Left hindlimb (tissue), 1 donor: ENCODE measurements at regions not wholly inside any gene's neighbourhood (a gene's known extent, or its start where the extent isn't known, plus 50 kb on each side); places are given as distances from the start of the nearest gene placed in this dataset.
"Not testable (repeated sequence)": the region's sequence is repeated elsewhere in the genome, so short reads cannot be mapped to it uniquely, and the experiment has no call there.

Source experiments
- DNase-seq: peaks from one replicate; pipeline ENCODE4 v3.0.0-alpha.2; 2018

DNA sequence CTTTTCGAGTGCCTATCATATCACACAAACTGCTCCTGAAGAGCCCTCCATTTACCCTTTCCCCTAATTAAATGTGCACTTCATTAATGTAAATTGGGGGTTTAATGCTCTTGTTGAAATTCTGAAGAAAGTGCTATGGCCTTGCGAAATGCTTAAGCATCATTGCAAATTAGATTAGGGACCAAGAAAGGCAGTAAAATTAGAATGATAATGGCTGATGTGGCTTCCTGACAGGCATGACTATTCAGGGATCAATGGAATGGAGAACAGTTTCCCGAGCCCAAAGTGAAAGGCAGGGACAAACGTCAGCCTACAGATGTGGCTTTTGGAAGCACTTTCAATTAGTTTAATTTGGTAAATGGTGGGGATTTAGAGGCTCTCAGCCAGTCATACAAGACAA, 120.1 kb downstream of the NKX6-1 start:
- no peak for DNase-seq

- DNase-seq: no peak
Measured at GRCh38 chr4:84378356-84378755, 120.7 kb downstream of the NKX6-1 start.

GRCh38 chr4:84366907-84367306, 132.2 kb downstream of the NKX6-1 start:
- no peak for DNase-seq

GRCh38 chr4:84366161-84366560, 132.9 kb downstream of the NKX6-1 start:
- DNase-seq: peak; percentile 33

DNA sequence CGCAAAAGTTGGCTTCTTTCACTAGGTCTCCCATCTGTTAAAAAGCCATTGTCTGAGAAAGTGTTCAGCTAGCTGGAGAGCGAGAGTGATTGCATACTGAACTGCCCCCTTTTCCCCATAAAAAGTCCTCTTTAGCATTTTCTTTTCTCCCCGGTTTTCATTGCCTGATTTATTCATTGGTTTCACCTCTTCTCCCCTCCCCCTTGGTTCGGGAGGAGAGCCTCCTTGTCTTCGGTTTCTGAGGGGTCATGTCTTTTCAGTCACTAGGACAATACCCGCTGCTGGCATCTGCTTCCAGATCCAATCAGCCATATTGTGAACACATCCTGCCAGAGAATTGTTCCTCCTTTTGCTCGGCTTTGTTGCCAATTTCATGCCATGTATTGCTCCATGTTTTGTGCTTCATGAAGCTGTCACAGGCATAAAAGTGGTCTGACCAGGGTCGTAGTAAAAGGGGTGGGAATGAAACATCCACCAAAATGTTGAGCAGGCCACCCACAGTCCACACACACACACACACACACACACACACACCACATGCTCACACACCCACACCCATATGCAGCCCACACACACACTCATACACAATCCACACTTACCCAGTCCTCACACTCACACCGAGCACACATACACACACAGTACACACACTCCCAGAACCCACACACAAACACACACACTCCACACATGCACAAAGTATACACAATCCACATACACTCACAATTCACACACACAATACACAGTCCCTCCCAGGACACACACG, 136.0 kb downstream of the NKX6-1 start:
- no peak for DNase-seq

GRCh38 chr4:84342161-84342560, 156.9 kb downstream of the NKX6-1 start:
- no peak for DNase-seq

DNA sequence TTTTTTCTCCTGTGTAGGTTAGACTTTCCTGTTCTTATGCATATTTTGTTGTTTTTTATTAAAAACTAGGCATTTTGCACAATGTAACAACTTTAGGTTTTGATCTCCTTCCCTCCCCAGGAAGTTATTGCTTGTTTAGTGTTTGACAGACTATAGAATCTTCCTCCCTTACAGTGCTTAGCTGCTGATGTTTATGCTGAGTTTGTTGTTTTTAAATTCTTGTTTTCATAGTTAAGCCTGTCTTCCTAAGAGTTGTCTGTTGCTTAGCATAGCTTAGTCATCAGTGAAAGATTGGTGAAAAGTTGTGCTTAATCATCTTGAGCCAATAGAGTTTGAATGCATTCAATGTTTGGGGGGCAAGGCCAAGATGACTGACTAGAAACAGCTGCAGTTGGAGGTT, 157.5 kb downstream of the NKX6-1 start:
- no peak for DNase-seq

GRCh38 chr4:84338367-84338766, 160.7 kb downstream of the NKX6-1 start:
- no peak for DNase-seq

DNA sequence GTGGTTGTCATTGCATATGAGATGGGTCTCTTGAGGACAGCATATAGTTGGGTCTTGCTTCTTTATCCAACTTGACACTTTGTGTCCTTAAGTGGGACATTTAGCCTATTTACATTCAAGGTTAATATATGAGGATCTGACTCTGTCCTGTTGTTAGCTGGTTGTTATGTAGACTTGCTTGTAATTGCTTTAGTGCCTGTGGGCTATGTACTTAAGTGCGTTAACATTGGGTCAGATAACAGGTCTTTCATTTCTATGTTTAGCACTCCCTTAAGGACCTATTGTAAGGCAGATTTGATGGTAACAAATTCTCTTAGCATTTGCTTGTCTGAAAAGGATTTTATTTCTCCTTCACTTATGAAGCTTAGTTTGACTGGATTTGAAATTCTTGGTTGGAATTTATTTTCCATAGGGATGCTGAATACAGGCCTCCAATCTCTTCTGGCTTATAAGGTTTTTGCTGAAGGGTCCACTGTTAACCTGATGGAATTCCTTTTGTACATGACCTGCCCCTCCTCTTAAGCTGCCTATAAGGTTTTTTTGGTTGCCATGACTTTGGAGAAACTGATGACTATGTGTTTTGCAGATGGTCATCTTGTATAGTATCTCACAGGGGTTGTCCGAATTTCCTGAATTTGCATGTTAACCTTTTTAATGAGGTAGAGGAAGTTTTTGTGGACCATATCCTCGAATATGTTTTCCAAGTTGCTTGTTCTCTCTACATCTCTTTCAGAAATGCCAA, 162.0 kb downstream of the NKX6-1 start:
- DNase-seq: no peak

GRCh38 chr4:84327526-84327925, 171.6 kb downstream of the NKX6-1 start:
- no peak for DNase-seq

DNA sequence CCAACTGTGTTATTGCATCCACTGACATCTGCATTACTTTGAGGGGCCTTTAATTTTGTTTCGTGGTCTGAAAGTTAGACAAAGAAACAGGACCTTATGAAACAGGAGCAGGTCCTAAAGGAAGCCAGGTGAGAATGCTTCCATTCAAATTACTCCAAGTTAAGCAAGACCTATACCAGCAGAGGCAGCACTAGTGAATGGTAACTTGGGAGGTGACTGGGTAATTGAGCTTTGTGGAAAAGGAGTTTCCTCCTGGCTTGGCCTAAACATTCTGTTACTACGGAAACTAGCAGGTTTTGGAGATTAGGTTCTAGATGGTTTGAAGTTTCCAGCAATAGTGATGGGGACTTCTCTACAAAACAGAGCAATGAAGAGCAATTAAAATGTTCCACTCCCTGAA, 173.5 kb downstream of the NKX6-1 start:
- no peak for DNase-seq

DNA sequence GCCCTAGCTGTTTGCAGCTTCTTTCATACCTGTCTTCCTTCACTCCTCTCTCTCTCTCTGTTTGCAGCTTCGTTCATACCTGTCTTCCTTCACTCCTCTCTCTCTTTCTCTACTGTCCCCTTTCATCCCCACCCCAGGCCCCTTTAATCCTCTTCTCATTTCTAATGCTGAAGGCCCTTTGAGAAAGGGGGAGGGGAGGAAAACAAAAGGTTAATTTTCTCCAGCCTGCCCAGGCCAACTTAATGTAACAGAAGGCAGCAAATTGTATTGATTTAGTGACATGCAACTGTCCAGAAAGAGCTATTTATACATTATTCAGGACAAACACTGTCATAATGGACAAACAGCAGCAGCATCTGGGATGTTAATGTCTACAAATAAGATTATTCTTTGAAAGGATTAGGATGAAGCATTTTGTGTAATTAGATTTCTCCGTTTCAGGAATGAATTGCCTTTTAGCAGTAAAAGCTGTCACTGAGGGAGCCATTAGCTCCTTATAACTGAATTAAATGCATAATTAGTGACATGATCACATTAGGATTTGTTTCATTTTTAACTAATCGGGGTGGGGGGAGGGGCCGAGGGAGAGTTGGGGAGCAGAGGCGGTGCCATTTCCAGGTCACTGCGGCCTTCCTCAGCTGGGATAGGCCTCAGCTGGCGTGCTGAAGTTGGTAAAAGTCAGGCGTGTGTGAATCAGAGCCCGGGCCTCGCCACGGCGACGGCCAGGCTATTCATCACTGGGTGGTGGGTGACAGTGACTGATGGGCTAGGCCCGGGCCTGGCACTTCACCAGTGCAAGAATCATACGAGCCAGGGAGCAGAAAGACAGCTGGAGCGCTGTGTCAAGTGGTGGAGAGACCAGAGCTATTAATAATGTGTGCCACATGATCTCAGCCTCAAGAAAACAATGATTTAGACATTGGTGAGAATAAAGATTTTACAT, 174.5 kb downstream of the NKX6-1 start:
- DNase-seq: no peak

- DNase-seq: peak; percentile 51
Measured at GRCh38 chr4:84319124-84319523, 180.0 kb downstream of the NKX6-1 start.

GRCh38 chr4:84317513-84317912, 181.6 kb downstream of the NKX6-1 start:
- no peak for DNase-seq

DNA sequence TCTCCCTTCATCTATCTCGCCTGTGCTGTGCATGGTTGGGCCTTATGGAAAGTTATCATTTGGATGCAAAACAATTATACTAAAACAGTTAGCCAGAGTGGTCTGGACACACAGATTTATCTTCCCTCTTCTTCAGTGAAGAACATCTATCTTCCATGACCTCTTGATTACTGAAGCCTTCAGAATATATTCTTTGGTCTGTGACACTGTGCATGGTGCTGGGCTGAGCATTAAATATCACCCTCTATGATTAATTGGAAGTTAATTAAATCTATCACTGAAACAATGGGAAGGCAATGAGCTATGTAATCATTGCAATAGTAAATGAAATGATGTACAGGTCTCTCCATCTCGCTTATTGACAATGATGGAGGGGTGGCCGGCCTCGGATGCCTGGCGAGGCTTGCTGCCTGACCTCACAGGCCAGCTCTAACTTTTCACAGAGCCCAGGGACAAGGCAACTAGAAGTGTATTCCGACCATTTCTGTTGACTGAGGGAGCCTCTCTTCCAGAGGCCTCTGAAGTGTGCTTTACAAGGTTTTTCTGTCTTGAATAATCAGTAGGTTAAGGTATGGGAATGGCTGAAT, 186.6 kb downstream of the NKX6-1 start:
- DNase-seq: no peak

- no peak for DNase-seq
Measured at GRCh38 chr4:84309191-84309590, 189.9 kb downstream of the NKX6-1 start.

DNA sequence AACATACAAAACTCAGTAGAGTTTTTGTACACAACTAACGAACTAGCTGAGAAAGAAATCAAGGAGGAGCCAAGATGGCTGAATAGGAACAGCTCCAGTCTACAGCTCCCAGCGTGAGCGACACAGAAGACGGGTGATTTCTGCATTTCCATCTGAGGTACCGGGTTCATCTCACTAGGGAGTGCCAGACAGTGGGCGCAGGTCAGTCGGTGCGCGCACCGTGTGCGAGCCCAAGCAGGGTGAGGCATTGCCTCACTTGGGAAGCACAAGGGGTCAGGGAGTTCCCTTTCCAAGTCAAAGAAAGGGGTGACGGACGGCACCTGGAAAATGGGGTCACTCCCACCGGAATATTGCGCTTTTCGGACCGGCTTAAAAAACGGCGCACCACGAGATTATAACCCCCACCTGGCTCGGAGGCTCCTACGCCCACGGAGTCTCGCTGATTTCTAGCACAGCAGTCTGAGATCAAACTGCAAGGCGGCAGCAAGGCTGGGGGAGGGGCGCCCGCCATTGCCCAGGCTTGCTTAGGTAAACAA, 200.3 kb downstream of the NKX6-1 start:
- DNase-seq: not testable (repeated sequence)

- no peak for DNase-seq
Measured at GRCh38 chr4:84298023-84298718, 200.9 kb downstream of the NKX6-1 start.

DNA sequence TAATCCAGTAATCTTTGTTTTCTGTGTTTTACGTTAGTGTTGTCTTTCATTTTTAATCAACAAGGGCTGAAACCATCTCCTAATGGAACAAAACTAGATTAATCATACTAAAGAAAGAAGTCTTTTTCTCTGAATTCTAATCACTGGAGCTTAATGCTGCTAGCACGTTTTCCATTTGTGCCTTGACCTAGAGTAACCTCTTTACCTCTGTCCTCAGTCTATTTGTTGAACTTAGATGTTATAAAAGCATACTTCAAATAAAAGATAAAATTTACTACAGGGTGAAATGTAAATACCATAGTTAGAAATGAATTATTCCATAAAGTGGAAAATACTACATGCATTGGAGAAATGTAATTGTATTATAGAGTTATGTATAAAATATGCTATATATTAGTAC, 207.1 kb downstream of the NKX6-1 start:
- DNase-seq: no peak

DNA sequence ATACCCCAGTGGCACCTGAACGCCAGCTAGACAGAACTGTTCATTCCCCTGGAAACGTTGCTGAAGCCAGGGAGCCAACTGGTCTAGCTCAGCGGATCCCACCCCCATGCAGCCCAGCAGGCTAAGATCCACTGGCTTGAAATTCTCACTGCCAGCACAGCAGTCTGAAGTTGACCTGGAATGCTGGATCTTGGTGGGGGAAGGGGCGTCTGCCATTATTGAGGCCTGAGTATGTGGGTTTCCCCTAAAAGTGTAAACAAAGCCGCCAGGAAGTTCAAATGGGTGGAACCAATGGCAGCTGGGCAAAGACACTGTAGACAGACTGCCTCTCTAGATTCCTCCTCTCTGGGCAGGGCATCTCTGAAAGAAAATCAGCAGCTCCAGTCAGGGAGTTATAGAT, 213.0 kb downstream of the NKX6-1 start:
- no peak for DNase-seq

DNA sequence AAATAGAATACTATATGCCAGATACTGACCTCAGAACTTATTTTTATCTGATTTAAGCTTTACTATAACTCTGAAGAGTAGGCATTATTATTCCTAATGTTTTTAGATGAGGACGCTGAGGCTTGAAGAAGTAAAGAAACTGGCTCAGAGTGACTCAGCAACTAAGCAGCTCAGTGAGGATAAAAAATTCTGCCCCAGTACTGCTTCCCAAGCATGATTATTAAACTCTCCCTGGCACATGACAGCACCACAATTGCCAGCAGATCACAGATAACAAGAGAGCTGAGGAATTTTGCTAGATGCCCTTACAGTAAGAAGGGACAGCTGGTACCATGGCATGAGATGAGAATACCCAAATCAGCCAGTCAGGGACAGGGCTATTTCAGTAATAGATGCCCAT, 219.4 kb downstream of the NKX6-1 start:
- DNase-seq: no peak

DNA sequence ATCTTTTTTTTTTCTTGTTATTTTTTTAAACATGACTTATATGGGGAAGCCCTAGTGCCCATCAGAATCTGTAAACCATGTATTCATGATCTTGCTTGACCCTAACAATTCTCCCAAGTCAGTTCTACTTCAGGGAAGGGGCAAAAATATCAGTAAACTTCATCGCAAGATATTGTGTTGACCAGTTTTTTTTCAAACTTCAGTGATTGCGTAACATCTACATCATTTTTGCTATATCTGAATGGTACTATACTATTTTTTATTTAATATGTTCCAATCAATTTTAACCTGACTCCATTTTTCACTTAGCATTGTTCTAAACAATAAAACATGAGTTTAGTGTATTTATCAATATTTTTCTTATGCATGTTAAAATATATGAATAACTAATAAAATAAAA, 221.2 kb downstream of the NKX6-1 start:
- DNase-seq: no peak
